IMR-90 (cell line): ENCODE measurements at regions not wholly inside any gene's neighbourhood (a gene's known extent, or its start where the extent isn't known, plus 50 kb on each side); places are given as distances from the start of the nearest gene placed in this dataset.

Experiments used
- ATAC-seq: fragments of 200-7000 bp; cut with Tn5 transposase; 2 replicates; pipeline ENCODE4 v1.9.1; 2020; ENCODE audit warnings: low read depth, mild to moderate bottlenecking, moderate library complexity
- BruUV-seq: library from RNA; stranded (reverse); fragments of 400-500 nt; replicated peaks from 2 replicates; lab custom pipeline; 2021; lab: Mats Ljungman, UMichigan
- CTCF ChIA-PET: fragments of 300-600 bp; formaldehyde crosslinking; extraction: SDS; loops from one replicate; lab custom pipeline; 2021; ENCODE audit warnings: antibody characterized with exemption; lab: Yijun Ruan, JAX
- POLR2A ChIA-PET: fragments of 300-600 bp; sonication (Branson Sonifier 250); formaldehyde crosslinking; loops from one replicate; lab custom pipeline; 2022; ENCODE audit warnings: antibody characterized with exemption; ENCODE audit not compliant: unreplicated experiment; lab: Charles Lee
- DNase-seq: peaks from one replicate; pipeline ENCODE4 v3.0.0; 2013
- H2AFZ ChIP-seq: replicated peaks from 2 replicates; pipeline ENCODE3; 2013; ENCODE audit warnings: low read length, mild to moderate bottlenecking; ENCODE audit not compliant: poor library complexity
- H2AK5ac ChIP-seq: 2 replicates; pipeline ENCODE4 v1.6.1; 2013; ENCODE audit warnings: low read depth, low read length, inconsistent platforms
- H2AK9ac ChIP-seq: replicated peaks from 2 replicates; pipeline ENCODE3; 2013; ENCODE audit warnings: mild to moderate bottlenecking, low read depth, low read length, moderate library complexity; ENCODE audit not compliant: poor library complexity
- H2BK120ac ChIP-seq: 2 replicates; pipeline ENCODE4 v1.6.1; 2013; ENCODE audit warnings: low read depth, low read length, inconsistent platforms
- H2BK15ac ChIP-seq: 3 replicates; pipeline ENCODE4 v1.6.1; 2013; ENCODE audit warnings: low read depth, low read length, inconsistent platforms
- H2BK20ac ChIP-seq: 2 replicates; pipeline ENCODE4 v1.6.1; 2013; ENCODE audit warnings: low read depth, mild to moderate bottlenecking, inconsistent platforms, low read length, moderate library complexity
- H2BK5ac ChIP-seq: 2 replicates; pipeline ENCODE4 v1.6.1; 2013; ENCODE audit warnings: mild to moderate bottlenecking, low read depth, low read length, inconsistent platforms; ENCODE audit not compliant: poor library complexity, severe bottlenecking
- H3K14ac ChIP-seq: replicated peaks from 2 replicates; pipeline ENCODE4 v1.6.1; 2013; ENCODE audit warnings: low read depth, low read length, inconsistent platforms
- H3K18ac ChIP-seq: 2 replicates; pipeline ENCODE4 v1.6.1; 2013; ENCODE audit warnings: low read depth, low read length, control low read depth
- H3K23ac ChIP-seq: 2 replicates; pipeline ENCODE4 v1.6.1; 2013; ENCODE audit warnings: low read depth, low read length, inconsistent platforms
- H3K27ac ChIP-seq: 2 replicates; pipeline ENCODE4 v1.5.1; 2013; ENCODE audit warnings: mild to moderate bottlenecking, control low read depth, low read length; ENCODE audit not compliant: insufficient read depth
- H3K27me3 ChIP-seq: 2 replicates; pipeline ENCODE4 v1.6.1; 2013; ENCODE audit warnings: low read length; ENCODE audit not compliant: control insufficient read depth, insufficient read depth
- H3K36me3 ChIP-seq: 2 replicates; pipeline ENCODE4 v1.6.1; 2013; ENCODE audit warnings: low read length, mixed read lengths; ENCODE audit not compliant: control insufficient read depth, insufficient read depth
- H3K4ac ChIP-seq: 2 replicates; pipeline ENCODE4 v1.6.1; 2013; ENCODE audit warnings: low read depth, low read length, inconsistent platforms
- H3K4me1 ChIP-seq: 2 replicates; pipeline ENCODE4 v1.6.1; 2013; ENCODE audit warnings: low read length, mixed read lengths; ENCODE audit not compliant: control insufficient read depth, insufficient read depth
- H3K4me2 ChIP-seq: 2 replicates; pipeline ENCODE4 v1.6.1; 2013; ENCODE audit warnings: low read depth, mild to moderate bottlenecking, control low read depth, low read length, moderate library complexity
- H3K4me3 ChIP-seq: 2 replicates; pipeline ENCODE4 v1.5.1; 2013; ENCODE audit warnings: low read depth, mild to moderate bottlenecking, control low read depth, low read length, moderate library complexity; ENCODE audit not compliant: insufficient read depth
- H3K56ac ChIP-seq: 2 replicates; pipeline ENCODE4 v1.6.1; 2013; ENCODE audit warnings: low read length, inconsistent platforms; ENCODE audit not compliant: insufficient read depth; ENCODE audit errors: extremely low read depth
- H3K79me1 ChIP-seq, 2 experiments: 2 replicates each; pipeline ENCODE4 v1.6.1; 2013; ENCODE audit warnings: low read length in 2 of 2, inconsistent platforms in 1 of 2, low read depth in 1 of 2
- H3K9ac ChIP-seq: 2 replicates; pipeline ENCODE4 v1.6.1; 2013; ENCODE audit warnings: low read depth, low read length, control low read depth
- H3K9me1 ChIP-seq: 2 replicates; pipeline ENCODE4 v1.6.1; 2013; ENCODE audit warnings: low read length, inconsistent platforms; ENCODE audit not compliant: insufficient read depth
- H3K9me3 ChIP-seq: 2 replicates; pipeline ENCODE4 v1.6.1; 2013; ENCODE audit warnings: low read length; ENCODE audit not compliant: control insufficient read depth, insufficient read depth
- H4K20me1 ChIP-seq: 2 replicates; pipeline ENCODE4 v1.6.1; 2013; ENCODE audit warnings: low read length, inconsistent platforms; ENCODE audit not compliant: insufficient read depth
- H4K5ac ChIP-seq: 2 replicates; pipeline ENCODE4 v1.6.1; 2013; ENCODE audit warnings: mild to moderate bottlenecking, low read depth, low read length, control low read depth
- H4K8ac ChIP-seq, 2 experiments: 2 replicates each; pipeline ENCODE4 v1.6.1; 2013; ENCODE audit warnings: low read depth in 2 of 2, low read length in 2 of 2, control low read depth in 1 of 2, inconsistent platforms in 1 of 2
- H4K91ac ChIP-seq: 2 replicates; pipeline ENCODE4 v1.6.1; 2013; ENCODE audit warnings: low read depth, low read length, inconsistent platforms; ENCODE audit not compliant: insufficient read depth
- BHLHE40 ChIP-seq: fragments of 150-350 bp; IDR thresholded peaks from 2 replicates; pipeline ENCODE4 v1.6.1; 2016; ENCODE audit warnings: mild to moderate bottlenecking, low read depth, low read length
- CEBPB ChIP-seq: IDR thresholded peaks from 2 replicates; pipeline ENCODE4 v1.6.1; 2012; ENCODE audit warnings: low read depth, low read length, improper control_type of control experiment
- CHD1 ChIP-seq: IDR thresholded peaks from 2 replicates; pipeline ENCODE4 v1.6.1; 2012; ENCODE audit warnings: low read depth, low read length, improper control_type of control experiment
- FOS ChIP-seq: fragments of 150-350 bp; IDR thresholded peaks from 2 replicates; pipeline ENCODE4 v1.6.1; 2016; ENCODE audit warnings: low read depth, low read length
- MAFK ChIP-seq: IDR thresholded peaks from 2 replicates; pipeline ENCODE4 v1.6.1; 2012; ENCODE audit warnings: low read depth, low read length, improper control_type of control experiment
- MAZ ChIP-seq: IDR thresholded peaks from 2 replicates; pipeline ENCODE4 v1.6.1; 2012; ENCODE audit warnings: low read depth, mild to moderate bottlenecking, low read length, improper control_type of control experiment, moderate library complexity, borderline replicate concordance
- MXI1 ChIP-seq: IDR thresholded peaks from 2 replicates; pipeline ENCODE4 v1.6.1; 2012; ENCODE audit warnings: low read depth, mild to moderate bottlenecking, low read length, moderate library complexity, borderline replicate concordance
- NFE2L2 ChIP-seq: fragments of 150-350 bp; IDR thresholded peaks from 2 replicates; pipeline ENCODE4 v1.6.1; 2016; ENCODE audit warnings: low read depth, mild to moderate bottlenecking, low read length
- POLR2A ChIP-seq: IDR thresholded peaks from 2 replicates; pipeline ENCODE4 v1.6.1; 2012; ENCODE audit warnings: mild to moderate bottlenecking, low read depth, low read length
- RAD21 ChIP-seq: IDR thresholded peaks from 2 replicates; pipeline ENCODE4 v1.6.1; 2012; ENCODE audit warnings: low read length, improper control_type of control experiment
- RCOR1 ChIP-seq: IDR thresholded peaks from 2 replicates; pipeline ENCODE4 v1.6.1; 2012; ENCODE audit warnings: mild to moderate bottlenecking, low read length, improper control_type of control experiment; ENCODE audit not compliant: insufficient replicate concordance
- RFX5 ChIP-seq: IDR thresholded peaks from 2 replicates; pipeline ENCODE4 v1.8.0; 2012; ENCODE audit warnings: low read depth, mild to moderate bottlenecking, low read length, moderate library complexity
- SMC3 ChIP-seq: fragments of 150-350 bp; IDR thresholded peaks from 2 replicates; pipeline ENCODE4 v1.6.1; 2016; ENCODE audit warnings: low read depth, mild to moderate bottlenecking, antibody characterized with exemption, low read length, moderate library complexity
- dilution Hi-C: fragments of 300-500 bp; cut with HindIII; formaldehyde crosslinking; loops from one replicate; pipeline ENCODE4 v1.14.3; 2018; ENCODE audit warnings: low sequenced_read_pairs; ENCODE audit not compliant: unreplicated experiment
- in situ Hi-C: fragments of 300-500 bp; cut with MboI; formaldehyde crosslinking; loops from 3 replicates; pipeline ENCODE4 v1.14.3; 2019; ENCODE audit warnings: low sequenced_read_pairs, inconsistent platforms, mixed read lengths
- intact Hi-C: fragments of 100-400 bp; cut with micrococcal nuclease; formaldehyde crosslinking; loops from 2 replicates; pipeline ENCODE4 v1.10.0; 2022
- TF ChIP-seq, protein P1 (sequence below): fragments of 150-350 bp; IDR thresholded peaks from 2 replicates; pipeline ENCODE4 v1.6.1; 2016; ENCODE audit warnings: low read depth, mild to moderate bottlenecking, low read length, moderate library complexity, borderline replicate concordance
- TF ChIP-seq, protein P2 (sequence below): fragments of 150-350 bp; IDR thresholded peaks from 2 replicates; pipeline ENCODE4 v1.6.1; 2017; ENCODE audit warnings: mild to moderate bottlenecking, antibody characterized with exemption, low read length, low read depth

DNA sequence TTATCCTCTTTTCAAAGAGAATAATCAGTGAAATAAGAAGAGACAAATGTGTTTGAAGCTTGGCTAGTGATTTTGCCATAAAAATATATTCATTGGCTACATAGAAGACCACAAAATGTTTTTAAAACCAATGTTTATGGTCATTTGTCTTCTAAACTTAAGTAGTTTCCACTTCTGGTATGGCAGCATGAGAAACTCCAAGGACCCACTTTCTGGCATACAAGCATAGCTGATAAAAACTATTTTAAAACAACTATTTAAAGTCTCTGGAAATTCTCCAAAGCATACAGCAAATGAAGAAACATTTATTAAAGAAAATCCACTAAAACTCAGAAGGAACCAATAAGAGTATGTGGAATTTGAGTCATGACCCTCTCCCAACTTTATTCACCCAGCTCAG lies 89.2 kb upstream of the TOMM7 start:
- intact Hi-C loops, result no loop called here
- Histone ChIP-seq H2AFZ (no peak overlapping the region), H4K91ac (no peak overlapping the region), H2AK5ac (no peak overlapping the region), H3K27ac (no peak overlapping the region), H3K18ac (no peak overlapping the region), H2BK15ac (no peak overlapping the region), H3K56ac (no peak overlapping the region), H2BK5ac (no peak overlapping the region), H3K23ac (no peak overlapping the region), H3K4me3 (no peak overlapping the region), H2BK20ac (no peak overlapping the region), H4K8ac (no peak overlapping the region), H3K9ac (no peak overlapping the region), H4K20me1 (no peaks in the 10 kb centered on the region), H3K14ac (no peak overlapping the region), H3K9me3 (peaks cover 3% of the 10 kb centered on the region; the same call in 1 of the 2 replicates), H2AK9ac (no peak overlapping the region), H3K36me3 (no peaks in the 10 kb centered on the region), H3K4me1 (peaks cover 2% of the 10 kb centered on the region), H3K79me1 (no peaks in the 10 kb centered on the region), H4K5ac (no peak overlapping the region), H3K9me1 (no peaks in the 10 kb centered on the region; the same call in 1 of the 2 replicates), H3K27me3 (no peaks in the 10 kb centered on the region), H3K4me2 (no peak overlapping the region), H3K4ac (no peak overlapping the region), H2BK120ac (no peak overlapping the region)
- TF ChIP-seq NFE2L2, result no peak
- TF ChIP-seq, protein P1, sequence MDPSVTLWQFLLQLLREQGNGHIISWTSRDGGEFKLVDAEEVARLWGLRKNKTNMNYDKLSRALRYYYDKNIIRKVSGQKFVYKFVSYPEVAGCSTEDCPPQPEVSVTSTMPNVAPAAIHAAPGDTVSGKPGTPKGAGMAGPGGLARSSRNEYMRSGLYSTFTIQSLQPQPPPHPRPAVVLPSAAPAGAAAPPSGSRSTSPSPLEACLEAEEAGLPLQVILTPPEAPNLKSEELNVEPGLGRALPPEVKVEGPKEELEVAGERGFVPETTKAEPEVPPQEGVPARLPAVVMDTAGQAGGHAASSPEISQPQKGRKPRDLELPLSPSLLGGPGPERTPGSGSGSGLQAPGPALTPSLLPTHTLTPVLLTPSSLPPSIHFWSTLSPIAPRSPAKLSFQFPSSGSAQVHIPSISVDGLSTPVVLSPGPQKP, result no peak
- no peak for TF ChIP-seq CEBPB
- TF ChIP-seq RCOR1, result no peak
- no peak for TF ChIP-seq MAZ
- TF ChIP-seq POLR2A, result no peak
- TF ChIP-seq FOS, result no peak
- TF ChIP-seq MXI1, result no peak
- no peak for TF ChIP-seq CHD1
- TF ChIP-seq RFX5, result no peak
- no peak for TF ChIP-seq SMC3
- no peak for TF ChIP-seq MAFK
- TF ChIP-seq RAD21, result no peak
- TF ChIP-seq, protein P2, sequence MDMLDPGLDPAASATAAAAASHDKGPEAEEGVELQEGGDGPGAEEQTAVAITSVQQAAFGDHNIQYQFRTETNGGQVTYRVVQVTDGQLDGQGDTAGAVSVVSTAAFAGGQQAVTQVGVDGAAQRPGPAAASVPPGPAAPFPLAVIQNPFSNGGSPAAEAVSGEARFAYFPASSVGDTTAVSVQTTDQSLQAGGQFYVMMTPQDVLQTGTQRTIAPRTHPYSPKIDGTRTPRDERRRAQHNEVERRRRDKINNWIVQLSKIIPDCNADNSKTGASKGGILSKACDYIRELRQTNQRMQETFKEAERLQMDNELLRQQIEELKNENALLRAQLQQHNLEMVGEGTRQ, result no peak
- TF ChIP-seq BHLHE40, result no peak
- dilution Hi-C loops, result no loop called here
- CTCF ChIA-PET, result no interaction called here
- ATAC-seq (peak; percentile 37; the same call in 1 of the 2 replicates), DNase-seq (peak; percentile 29)
- in situ Hi-C loops, result no loop called here
- POLR2A ChIA-PET, result no interaction called here
- no TSS peak for BruUV-seq
